AG04450 (cell line): ENCODE measurements at regions not wholly inside any gene's neighbourhood (a gene's known extent, or its start where the extent isn't known, plus 50 kb on each side); places are given as distances from the start of the nearest gene placed in this dataset.

Source experiments
- CTCF ChIA-PET: fragments of 300-600, 350-600 bp; formaldehyde crosslinking; extraction: SDS; loops from one replicate; lab custom pipeline; 2022; ENCODE audit warnings: antibody characterized with exemption, inconsistent platforms; lab: Charles Lee
- POLR2A ChIA-PET: fragments of 350-600 bp; formaldehyde crosslinking; extraction: SDS; loops from one replicate; lab custom pipeline; 2021; ENCODE audit warnings: antibody characterized with exemption, inconsistent platforms; lab: Yijun Ruan, JAX
- DNase-seq: peaks from one replicate; pipeline ENCODE4 v3.0.0-alpha.2; 2011; ENCODE audit warnings: low read depth, low spot score
- H3K27ac ChIP-seq: one replicate; pipeline ENCODE4 v1.5.1; 2012; ENCODE audit warnings: low read depth, low read length, control low read depth
- H3K27me3 ChIP-seq: one replicate; pipeline ENCODE4 v1.6.0; 2012; ENCODE audit warnings: low read length; ENCODE audit not compliant: control insufficient read depth, insufficient read depth
- H3K4me3 ChIP-seq: 2 replicates; pipeline ENCODE4 v1.5.1; 2011; ENCODE audit warnings: mild to moderate bottlenecking, low read depth, low read length, control low read depth
- H3K9me3 ChIP-seq: 2 replicates; pipeline ENCODE4 v1.5.1; 2012; ENCODE audit warnings: low read length; ENCODE audit not compliant: control insufficient read depth, insufficient read depth
- TF ChIP-seq, protein P1 (sequence below): IDR thresholded peaks from 2 replicates; pipeline ENCODE4 v1.5.1; 2011; ENCODE audit warnings: low read depth, low read length, control low read depth, inconsistent platforms

GRCh38 chr1:67582625-67583461, 102.2 kb upstream of the GADD45A start:
- Histone ChIP-seq H3K27me3 (no peaks in the 10 kb centered on the region), H3K4me3 (no peak overlapping the region), H3K9me3 (no peaks in the 10 kb centered on the region), H3K27ac (peak overlapping the region; percentile 31)
- no peak for DNase-seq
- POLR2A ChIA-PET = no interaction called here
- CTCF ChIA-PET = interaction anchor here (1.5 to 2.1 kb wide), 2 partner anchors 22 to 47 kb away, joined by 5 read pairs; no protein-coding TSS in a partner anchor
- TF ChIP-seq, protein P1, sequence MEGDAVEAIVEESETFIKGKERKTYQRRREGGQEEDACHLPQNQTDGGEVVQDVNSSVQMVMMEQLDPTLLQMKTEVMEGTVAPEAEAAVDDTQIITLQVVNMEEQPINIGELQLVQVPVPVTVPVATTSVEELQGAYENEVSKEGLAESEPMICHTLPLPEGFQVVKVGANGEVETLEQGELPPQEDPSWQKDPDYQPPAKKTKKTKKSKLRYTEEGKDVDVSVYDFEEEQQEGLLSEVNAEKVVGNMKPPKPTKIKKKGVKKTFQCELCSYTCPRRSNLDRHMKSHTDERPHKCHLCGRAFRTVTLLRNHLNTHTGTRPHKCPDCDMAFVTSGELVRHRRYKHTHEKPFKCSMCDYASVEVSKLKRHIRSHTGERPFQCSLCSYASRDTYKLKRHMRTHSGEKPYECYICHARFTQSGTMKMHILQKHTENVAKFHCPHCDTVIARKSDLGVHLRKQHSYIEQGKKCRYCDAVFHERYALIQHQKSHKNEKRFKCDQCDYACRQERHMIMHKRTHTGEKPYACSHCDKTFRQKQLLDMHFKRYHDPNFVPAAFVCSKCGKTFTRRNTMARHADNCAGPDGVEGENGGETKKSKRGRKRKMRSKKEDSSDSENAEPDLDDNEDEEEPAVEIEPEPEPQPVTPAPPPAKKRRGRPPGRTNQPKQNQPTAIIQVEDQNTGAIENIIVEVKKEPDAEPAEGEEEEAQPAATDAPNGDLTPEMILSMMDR = no peak

DNA sequence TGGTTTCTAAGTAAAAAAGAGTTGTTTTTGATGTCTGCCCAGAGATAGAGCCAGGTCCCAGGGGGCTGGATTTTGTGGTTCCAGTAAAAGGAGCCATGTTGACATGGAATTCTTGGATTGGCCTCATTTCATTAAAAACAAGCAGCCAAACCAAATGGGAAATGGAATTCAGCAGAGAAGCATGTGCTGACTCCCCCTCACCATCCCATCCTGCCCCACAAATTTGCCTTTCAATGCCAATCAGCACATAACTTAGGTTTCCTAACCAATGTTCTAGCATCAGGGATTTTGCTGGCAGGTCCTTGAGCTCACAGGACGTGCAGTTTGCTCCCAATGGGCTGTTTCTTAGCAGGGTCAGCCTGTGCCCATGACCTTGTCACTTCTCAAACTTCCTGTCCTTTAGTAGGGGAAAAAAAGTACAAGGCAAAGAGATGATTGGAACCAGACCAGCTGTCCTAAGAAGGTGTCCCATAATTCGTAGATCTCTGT, 101.5 kb upstream of the GADD45A start:
- ChIA-PET CTCF (interaction anchor here (1.5 kb wide), 1 partner anchor 22 kb away, joined by 5 read pairs; no protein-coding TSS in a partner anchor), POLR2A (no interaction called here)
- H3K4me3 ChIP-seq = no peak overlapping the region
- TF ChIP-seq, protein P1 = no peak
- H3K9me3 ChIP-seq = no peaks in the 10 kb centered on the region
- H3K27ac ChIP-seq = peak overlapping the region; percentile 31
- DNase-seq = no peak
- no peaks in the 10 kb centered on the region for H3K27me3 ChIP-seq

- TF ChIP-seq, protein P1 = no peak
- ChIA-PET POLR2A (no interaction called here), CTCF (interaction anchor here (1.0 kb wide), 1 partner anchor 50 kb away, joined by 3 read pairs; no protein-coding TSS in a partner anchor)
- Histone ChIP-seq H3K27ac (no peak overlapping the region), H3K9me3 (no peaks in the 10 kb centered on the region), H3K27me3 (no peaks in the 10 kb centered on the region), H3K4me3 (no peak overlapping the region)
- DNase-seq = no peak
Measured at GRCh38 chr1:67584938-67585337, 100.1 kb upstream of the GADD45A start.

- CTCF ChIA-PET = no interaction called here
- H3K9me3 ChIP-seq = no peaks in the 10 kb centered on the region
- no peak for DNase-seq
- POLR2A ChIA-PET = no interaction called here
- H3K27ac ChIP-seq = no peak overlapping the region
- H3K4me3 ChIP-seq = no peak overlapping the region
- TF ChIP-seq, protein P1 = no peak
- no peaks in the 10 kb centered on the region for H3K27me3 ChIP-seq
Measured at GRCh38 chr1:67586596-67586995, 98.4 kb upstream of the GADD45A start.

DNA sequence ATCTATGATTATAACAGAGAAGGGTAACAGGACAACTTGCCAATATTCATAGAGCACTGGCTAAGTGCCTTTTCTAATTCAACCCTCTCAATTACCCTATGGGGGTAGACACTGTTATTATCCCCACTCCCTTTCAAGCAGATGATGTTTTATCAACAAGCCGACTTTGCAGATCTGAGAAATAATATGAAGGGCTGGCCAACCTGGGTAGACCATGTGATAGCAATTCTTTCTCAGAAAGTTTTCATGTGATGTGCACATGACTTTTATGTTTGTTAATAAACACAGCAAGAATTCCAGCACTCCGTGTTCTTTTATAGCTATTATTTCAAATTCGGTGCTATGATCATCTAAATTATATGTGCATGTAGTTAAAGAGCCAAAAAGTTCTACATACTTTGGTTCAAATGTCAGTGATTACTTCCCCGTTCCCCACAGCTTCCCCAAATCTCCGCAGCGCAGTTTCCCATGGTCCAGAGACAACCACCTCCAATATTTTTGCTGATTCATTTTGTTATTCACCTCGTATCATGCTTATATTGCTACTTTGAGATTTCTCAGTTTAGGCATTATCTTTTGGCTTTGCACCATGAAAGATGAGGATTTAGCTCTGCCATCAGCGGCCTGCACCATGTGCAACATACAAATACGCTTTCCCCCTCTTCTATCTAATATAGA, 96.7 kb upstream of the GADD45A start:
- TF ChIP-seq, protein P1 = no peak
- Histone ChIP-seq H3K9me3 (no peaks in the 10 kb centered on the region), H3K27me3 (no peaks in the 10 kb centered on the region), H3K4me3 (no peak overlapping the region), H3K27ac (no peak overlapping the region)
- no peak for DNase-seq
- ChIA-PET CTCF (interaction anchor here (0.6 to 1.0 kb wide), 3 partner anchors 27 to 645 kb away, joined by 3 to 4 read pairs (median 3); no protein-coding TSS in a partner anchor), POLR2A (no interaction called here)
